ENCODE measurements at regions not wholly inside any gene's neighbourhood (a gene's known extent, or its start where the extent isn't known, plus 50 kb on each side); places are given as distances from the start of the nearest gene placed in this dataset.
A peak's percentile ranks its signal among the peaks of the same experiment; 100 is the strongest.
"Not testable (repeated sequence)": the region's sequence is repeated elsewhere in the genome, so short reads cannot be mapped to it uniquely, and the experiment has no call there.

DNA sequence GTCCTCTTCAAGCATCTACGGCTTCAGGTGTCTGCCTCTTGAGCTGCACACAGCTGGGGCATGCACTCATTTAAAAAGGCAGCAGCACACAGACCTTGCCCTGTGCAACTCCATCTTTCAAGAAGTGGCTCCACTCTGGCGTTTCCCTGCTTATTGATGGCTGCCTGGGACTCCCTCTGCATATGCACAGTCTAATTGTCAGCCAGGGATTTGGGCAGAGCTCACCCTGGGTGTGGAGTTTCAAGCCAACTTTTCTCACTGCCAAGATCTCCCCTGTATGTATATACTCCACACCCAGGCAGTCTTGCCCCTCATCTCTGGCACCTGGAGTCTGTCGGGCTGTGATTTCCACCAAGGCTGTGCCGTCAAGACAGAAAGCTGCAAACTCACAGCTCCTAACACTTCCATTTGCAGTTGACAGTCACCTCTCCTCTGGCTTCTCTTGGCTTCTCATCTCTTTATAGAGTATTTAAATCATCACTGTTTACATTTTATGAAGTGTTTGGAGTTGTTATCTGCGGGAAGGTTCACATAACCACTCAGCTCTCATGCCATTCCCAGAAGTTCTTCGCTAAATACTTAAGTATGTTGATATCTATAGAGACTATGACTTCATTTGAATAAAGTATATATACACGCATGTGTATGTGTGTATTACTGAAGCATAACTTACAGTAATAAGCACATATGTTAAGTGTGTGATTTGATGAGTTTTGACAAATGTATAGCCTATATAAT, 130.5 kb upstream of the ZNF469 start:
- not testable (repeated sequence) for DNase-seq

DNA sequence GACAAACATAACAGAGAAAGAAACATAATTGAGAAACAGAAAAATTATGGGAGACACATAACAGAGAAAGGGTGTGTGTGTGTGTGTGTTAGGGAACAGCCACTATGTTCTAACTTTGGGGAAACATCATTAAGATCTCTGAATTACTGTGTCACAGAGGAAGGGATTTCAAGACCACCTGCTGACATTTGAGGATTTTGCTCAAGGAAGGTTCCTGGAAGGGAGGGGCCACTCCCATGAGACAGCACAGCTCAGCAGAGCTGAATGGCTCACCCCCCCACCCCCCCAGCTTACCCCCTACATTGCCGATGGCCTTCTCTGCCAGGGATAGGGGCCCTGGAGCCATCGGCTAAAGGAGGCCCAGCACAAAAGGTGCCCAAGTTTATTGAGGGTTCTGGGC, 124.6 kb upstream of the ZNF469 start:
- not testable (repeated sequence) for DNase-seq

DNA sequence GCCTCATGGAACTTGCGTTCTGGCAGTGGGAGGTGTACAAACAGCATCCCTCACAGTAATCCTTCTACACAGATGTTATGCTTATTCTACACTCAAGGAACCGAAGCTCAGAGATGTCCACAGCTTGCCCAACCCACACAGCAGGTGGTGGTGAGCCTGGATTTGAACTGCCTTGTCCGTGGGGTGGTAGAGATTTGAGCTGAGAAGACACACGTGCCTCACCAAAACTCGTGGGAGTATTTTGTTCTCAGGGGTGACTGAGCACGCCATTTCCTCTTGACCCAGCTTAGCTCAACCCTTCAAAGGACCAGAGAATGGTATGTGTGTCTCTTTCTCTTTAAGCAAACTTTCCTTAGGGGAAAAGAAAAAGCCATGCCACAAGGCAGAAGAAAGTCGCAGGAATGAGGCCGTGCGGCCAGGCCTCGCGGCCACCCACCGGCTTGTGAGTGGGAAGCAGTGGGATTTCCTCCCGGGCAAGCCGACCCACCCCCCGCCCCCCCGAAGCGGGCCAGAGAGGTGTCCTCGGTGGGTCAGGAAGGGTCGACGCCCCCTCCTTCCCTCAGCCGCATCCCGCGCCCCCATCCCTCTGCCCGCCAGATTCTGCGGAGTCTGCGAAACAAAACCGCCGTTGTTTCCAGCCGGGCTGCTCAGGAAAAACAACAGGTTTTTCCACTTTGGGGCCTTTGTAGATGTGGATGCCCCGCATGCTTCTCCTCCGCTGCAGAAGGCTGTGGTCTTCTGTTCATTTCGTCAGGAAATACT, 123.8 kb upstream of the ZNF469 start:
- DNase-seq, result not testable (repeated sequence)

DNA sequence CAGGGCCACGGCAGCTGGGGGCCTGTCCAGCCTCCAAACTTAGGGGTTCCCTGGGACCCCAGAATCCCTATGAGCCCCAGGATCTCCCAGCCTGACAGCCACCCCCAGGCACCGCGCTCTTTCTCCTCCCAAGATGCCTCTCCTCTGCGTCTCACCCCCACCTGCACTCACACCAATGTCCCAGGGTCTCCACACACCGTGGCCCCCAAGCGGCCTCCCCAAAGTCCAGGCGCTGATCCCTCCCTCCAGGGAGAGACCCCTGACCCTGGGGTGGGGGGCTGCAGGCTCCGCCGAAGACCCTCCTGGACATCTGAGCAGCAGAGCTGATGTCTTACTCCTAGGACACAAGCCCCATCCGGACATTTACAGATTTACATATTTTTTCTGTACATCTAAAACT, 123.2 kb upstream of the ZNF469 start:
- not testable (repeated sequence) for DNase-seq

DNA sequence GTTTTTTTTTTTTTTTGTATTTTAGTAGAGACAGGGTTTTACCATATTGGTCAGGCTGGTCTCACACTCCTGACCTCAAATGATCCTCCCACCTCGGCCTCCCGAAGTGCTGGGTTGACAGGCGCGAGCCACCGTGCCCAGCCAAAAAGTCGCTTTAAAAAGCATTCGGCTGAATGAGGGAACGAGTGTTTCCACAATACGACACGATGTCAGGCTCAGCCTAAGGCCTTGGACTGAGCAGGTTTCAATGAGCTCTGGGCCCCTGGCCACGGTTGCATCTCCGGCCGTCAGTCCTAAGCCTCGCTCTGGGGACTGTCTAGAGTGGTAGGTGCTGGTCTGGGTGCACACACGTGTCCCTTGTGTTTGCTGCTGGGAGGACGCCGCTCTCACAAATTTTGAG, 122.6 kb upstream of the ZNF469 start:
- not testable (repeated sequence) for DNase-seq

DNA sequence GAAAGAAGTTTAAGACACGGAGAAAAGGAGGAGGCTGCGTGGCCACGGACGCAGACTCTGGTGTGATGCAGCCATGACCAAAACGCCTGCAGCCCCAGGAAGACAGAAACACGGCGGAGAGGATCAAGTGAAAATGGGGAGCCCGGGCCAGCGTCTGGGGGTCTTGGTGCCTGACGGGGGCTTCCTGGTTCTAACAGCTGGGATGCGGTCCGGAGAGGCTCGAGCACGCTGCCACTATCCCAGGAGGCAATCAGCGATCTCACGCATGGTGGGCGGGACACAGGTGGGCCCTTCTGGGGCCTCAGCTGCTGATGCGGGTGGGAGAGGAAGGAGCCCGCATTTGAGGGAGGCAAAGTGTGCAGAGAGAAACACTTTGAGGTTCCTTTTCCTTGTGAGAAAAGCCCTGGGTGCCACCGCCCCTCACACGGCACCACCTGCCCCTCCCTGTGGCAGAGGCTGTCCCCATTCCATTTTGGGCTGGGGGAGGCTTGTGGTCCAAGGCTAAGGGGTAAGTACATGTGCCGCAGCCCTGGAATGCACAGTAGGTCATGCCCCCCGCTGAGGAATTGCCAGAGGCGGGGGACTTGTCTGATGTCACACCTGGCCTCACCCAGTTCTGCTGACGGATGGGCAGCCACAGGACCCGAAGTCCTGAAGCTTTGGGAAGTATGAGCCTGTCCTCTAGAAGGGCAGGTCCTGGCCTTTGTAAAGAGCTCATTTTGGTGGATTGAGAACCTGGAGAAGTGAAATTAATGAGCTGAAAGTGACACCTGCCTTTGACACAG, 121.7 kb upstream of the ZNF469 start:
- DNase-seq, result not testable (repeated sequence)

DNA sequence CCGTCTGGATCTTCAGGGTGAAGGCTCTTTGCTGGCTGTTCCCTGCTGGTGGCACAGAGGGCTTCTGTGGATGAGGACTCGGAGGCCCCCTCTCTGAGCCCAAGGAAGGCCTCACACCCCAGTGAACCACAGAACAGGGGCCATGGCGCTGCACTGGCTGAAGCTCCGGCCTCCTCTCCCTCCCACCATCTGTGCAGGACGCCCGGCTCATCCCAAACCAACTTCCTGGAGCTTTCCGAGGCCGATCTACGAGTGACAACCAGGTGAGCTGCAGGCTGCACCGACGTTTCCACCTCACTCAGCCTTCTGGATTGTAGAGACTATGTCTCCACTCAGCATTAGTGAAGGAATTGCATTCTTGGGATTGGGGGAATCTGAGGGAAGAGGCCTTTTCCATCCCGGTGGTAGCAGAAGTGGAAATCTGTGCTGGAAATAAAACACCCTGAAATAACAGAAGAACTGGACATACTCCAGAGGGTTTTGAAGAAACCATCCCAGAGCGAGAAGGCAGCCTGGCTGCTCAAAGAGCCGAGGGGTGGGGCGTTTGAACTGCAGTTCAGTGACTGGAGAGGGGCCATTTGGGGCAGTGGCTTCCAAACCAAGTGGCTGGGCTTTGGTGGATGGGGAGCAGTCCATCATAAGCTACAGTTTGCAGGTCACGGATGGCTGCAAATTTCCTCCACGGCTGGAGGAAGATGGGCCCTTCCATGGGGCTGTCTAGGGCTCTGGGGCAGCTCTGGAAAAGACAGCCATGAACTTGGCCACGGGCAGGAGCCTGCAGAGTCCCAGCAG, 120.7 kb upstream of the ZNF469 start:
- DNase-seq, result not testable (repeated sequence)

DNA sequence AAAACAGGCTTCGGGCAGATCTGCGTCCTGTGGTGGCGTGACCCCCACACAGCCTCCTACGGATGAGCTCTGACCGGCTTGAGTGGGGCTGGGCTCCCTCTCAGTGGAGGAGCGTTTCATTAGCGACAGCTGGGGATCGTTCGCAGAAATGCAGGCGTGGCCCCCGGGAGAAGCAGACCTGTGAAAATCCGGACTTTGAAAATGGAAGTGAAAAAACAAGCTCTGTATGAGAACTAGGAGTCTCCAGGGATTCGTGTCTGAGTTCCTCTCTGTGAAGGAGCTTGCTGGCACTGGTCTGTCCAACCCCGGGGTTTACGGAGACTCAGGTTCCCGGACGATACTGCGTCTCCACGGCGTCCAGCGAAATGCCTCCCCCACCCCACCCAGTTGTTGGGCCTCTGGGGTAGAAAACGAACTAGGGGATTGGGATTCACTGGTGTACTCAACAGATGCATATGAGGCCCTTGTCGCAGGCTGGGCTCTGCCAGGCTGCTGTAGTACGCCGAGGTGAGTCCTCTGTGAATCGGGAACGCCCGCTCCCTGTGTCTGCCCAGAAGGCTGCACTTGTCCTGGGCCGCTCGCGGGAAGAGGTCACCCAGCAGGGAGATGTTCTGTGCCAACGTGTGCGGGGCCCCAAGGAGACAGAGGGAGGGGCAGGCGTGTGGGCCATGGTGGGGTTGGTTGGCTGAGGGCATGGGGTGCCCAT, 119.7 kb upstream of the ZNF469 start:
- DNase-seq, result not testable (repeated sequence)

DNA sequence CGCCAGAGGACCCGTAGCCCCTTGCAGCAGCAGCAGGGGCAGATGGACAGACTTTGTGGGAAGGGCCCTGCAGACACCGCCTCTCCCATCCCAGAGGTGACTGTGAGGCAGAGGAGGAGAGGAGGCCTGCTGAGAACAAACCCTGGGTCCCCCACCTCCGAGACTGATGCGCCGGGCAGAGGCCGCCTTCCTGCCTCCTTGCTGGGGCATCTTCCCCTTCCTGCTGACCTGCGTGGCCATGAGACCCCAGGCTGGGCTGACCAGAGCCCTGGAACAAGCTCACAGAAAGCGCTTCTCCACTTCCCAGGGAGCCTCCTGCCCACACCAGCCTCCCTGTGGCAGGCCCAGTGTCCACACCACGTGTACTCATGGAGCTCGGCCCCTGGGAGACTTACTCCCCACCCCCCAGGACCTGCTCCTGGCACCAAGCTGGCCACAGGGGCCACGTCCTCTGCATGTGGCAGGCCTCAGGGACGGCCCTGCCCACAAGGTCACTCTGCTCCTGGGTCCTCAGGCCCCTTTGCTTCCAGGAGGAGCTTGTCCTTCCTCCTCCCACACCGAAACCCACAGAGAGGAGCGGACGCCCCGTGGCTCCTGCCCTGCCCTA, 119.0 kb upstream of the ZNF469 start:
- not testable (repeated sequence) for DNase-seq

DNA sequence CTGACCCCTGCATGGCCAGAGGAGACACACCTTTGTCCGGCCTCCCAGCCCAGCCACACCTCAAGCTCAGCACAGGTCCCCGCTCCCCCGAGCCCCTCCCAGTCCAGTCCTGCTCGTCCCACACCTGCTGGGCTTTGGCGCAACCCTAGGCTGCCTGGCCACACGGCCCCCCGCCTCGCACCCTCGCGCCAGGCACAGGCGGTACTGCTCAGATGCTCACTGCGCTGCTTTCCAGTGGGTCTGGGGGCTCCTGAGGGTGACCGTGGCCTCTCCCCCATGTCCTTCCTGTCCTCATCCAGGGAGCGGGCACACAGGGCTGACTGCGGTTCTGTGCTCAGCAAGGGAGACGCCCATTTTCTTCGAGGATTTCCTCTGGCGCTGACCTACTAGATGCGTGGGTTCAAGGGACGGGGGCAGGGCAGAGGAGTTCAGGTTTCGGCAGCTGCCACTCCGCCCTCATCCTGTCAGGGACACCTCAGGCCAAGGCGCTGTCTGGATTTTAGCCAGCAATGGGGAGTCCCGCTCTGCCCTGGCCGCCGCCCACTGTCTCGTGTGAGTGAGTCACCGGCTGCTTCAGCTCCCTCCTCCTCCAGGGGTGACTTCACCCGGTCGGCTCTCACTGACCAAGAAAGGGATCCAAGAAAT, 118.0 kb upstream of the ZNF469 start:
- peak; percentile 60 for DNase-seq

DNA sequence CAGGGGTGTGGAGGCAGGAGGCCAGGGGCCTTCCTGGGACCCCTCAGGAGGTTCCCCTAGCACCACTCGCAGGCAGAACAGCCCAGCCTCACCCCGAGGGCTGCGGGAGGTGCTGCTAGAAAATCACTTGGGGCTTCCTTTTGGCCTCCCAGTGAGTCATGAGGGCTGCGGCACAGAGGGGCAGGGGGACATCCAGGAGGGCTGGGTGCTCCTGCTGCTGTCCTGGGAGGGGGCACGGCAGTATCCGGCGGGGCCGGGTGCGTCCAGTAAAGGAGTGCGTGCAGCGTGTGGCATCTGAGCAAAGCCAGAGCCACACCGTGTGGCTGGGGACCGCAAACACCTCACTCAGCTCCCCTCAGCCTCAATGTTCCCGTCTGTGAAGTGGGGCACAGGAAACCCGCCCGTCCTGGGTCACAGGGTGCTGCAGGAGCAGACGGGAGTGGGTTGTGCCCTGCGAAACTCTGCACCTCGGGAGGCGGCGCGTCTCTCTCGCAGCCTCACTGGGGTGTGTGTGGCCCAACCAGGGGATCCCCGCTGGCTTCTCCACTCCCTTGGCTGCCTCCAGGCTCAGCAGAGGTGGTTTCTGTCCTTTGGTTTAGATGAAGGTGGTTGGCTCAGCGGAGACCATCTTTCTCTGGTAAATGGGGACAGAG, 117.3 kb upstream of the ZNF469 start:
- peak; percentile 35 for DNase-seq

DNA sequence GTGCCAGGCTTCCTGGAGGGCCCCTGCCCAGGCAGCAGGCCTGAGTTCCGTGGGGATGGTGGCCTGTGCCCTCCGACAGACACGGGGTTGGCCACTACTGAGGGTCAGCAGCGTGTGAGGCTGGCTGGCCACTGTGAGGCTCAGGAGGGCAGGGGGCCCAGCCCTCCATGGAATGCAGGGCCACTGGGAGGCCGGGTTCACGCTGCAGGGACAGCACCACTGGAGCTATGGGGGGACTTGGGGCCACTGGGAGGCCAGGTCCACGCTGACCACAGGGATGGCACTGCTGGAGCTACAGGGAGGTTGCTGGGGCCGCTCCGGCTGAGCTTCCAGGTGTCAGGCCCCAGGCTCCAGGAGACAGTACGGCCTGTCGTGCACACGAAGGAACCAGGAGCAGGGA, 116.7 kb upstream of the ZNF469 start:
- not testable (repeated sequence) for DNase-seq

DNA sequence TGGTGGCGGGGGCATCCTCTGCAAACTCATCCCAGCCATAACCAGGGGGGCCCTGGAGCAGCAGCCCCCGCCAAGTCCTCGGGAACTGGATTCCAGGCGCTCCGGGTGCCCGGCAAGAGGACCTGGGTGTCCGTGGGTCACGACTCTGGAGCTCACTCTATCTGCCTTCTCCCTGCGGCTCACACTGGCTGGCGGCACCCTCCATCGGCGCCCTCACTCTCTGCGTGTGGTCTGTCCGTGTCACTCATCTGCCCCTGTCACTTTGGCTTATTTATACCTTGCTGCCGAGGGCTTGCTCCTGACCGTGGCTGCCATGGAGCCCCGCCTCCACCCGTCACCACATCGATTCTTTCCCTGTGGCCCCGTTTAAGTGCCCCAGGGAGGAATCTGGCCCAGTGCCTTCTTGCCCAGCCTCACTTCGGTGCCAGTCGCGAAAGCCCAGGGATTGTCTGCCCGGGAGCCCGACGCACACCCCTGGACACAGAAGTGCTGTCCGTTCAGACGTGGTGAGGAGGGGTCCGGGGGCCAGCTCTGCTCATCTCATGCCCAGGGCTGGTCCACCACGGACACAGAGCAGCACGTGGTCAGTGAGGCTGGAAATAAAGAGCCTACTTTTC, 115.7 kb upstream of the ZNF469 start:
- DNase-seq, result not testable (repeated sequence)

DNA sequence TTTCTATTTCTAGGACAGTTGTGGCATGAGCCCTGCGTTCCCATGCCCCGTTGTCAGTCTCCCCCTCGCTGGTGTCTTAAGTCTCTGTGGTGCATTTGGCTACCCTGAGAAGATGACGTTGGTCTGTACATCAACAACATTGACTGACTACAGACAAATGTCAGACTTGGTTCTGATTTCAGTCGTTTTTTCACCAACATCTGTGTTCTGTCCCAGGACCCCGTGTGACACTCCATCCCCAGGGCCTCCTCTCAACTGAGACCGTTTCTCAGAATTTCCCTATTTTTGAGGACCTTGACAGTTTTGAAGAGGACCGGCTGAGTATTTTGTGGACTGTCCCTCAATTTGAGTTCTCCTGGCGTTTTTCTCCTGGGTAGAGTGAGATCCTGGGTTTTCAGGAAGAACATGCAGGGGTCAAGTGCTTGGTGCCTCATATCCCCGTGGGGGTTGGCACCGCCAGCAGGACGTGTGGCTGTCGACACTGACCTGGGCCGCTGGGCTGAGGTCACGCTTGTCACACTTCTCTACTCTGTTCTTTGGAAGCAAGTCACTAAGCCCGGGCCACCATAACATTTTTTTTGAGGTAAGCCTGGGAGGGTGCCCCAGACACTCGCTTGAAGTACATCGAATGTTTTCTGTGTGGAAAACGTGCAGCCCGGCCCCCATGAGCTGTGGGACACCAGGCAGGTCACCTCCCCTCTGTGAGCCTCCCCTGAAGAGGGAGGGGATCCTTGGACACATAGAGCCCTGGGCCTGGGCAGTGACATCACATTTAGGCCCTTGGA, 114.4 kb upstream of the ZNF469 start:
- DNase-seq, result not testable (repeated sequence)

DNA sequence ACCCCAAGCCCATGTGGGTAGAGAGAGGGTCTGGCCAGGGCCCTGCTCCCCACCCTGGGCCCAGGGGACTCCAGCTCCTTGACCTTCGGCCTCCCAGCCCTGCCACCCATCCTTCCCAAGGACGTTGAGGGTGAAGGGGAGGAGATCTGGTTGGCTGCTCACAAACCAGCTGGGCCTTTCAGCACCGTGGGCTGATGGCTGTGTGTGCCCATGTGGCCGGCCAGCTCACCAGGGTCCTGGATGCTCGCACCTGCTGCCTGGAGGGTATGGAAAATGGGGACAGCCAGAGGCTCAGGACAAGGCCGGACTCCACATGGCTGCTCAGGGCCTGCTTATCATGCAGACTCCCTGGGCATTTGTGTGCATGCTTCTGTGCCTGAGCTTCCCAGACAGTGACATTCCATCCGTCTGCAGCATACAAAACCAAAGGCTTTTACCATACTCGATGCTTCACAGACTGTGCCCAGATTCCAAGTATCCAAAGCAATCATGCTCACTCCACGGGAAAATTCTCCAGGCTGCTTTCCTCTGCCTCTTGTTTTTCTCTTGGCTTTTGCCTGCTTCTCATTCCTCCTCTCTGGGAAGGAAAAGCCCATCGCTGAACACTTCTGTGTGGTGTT, 112.5 kb upstream of the ZNF469 start:
- not testable (repeated sequence) for DNase-seq

DNA sequence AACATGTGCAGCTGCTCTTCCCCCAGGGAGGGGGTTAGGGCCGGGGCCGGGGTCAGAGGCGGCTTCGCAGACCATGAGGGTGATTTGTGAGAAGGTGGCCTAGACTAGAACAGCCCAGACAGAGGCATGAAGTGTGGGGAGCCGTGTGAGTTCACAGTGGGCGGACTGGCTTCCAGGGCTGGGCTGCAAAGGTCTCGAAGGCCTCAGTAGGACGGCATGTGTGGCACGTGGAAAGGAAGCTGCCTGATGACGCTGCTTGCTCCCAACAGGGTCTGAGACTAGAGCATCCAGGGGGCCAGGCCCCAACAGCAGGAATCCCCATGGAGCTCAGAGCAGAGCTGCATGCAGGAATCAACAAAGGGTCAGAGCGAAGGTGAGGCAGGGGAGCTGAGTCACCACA, 111.5 kb upstream of the ZNF469 start:
- DNase-seq, result not testable (repeated sequence)

DNA sequence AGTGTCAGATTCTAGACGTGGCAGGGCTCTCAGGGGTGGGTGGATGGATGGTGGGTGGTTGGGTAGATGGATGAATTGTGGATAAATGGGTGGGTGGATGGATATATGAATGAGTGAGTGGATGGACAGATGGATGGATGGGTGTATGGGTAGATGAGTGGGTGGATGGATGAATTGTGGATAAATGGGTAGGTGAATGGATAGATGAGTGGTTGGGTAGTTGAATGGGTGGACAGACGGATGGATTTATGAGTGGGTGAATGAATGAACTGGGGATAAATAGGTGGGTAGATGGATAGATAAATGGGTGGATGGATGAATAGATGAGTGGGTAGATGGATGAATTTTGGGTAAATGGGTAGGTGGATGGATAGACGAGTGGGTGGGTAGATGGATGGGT, 111.0 kb upstream of the ZNF469 start:
- not testable (repeated sequence) for DNase-seq

DNA sequence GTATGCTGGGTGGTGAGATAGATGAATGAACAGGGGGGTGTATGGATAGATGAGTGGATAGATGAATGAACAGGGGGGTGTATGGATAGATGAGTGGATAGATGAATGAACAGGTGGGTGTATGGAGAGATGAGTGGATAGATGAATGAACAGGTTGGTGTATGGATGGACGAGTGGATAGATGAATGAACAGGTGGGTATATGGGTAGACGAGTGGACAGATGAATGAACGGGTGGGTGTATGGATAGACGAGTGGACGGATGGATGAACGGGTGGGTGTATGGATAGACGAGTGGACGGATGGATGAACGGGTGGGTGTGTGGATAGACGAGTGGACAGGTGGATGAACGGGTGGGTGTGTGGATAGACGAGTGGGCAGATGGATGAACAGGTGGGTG, 110.3 kb upstream of the ZNF469 start:
- DNase-seq, result not testable (repeated sequence)

Data from CD4-positive, alpha-beta T cell treated with Interleukin-6 for 4 hours (primary cell).